HG03108 (cell line): ENCODE measurements at regions not wholly inside any gene's neighbourhood (a gene's known extent, or its start where the extent isn't known, plus 50 kb on each side); places are given as distances from the start of the nearest gene placed in this dataset.
"Not testable (repeated sequence)": the region's sequence is repeated elsewhere in the genome, so short reads cannot be mapped to it uniquely, and the experiment has no call there.

Experiments used
- ATAC-seq: cut with Tn5 transposase; IDR thresholded peaks from one replicate; pipeline ENCODE4 v1.9.1; 2021; ENCODE audit warnings: moderate library complexity; ENCODE audit not compliant: unreplicated experiment

GRCh38 chr13:80513196-80513595, 172.3 kb upstream of the SPRY2 start:
- no peak for ATAC-seq

GRCh38 chr13:80510686-80511085, 169.8 kb upstream of the SPRY2 start:
- ATAC-seq, result no peak

- no peak for ATAC-seq
Measured at GRCh38 chr13:80509264-80509663, 168.3 kb upstream of the SPRY2 start.

DNA sequence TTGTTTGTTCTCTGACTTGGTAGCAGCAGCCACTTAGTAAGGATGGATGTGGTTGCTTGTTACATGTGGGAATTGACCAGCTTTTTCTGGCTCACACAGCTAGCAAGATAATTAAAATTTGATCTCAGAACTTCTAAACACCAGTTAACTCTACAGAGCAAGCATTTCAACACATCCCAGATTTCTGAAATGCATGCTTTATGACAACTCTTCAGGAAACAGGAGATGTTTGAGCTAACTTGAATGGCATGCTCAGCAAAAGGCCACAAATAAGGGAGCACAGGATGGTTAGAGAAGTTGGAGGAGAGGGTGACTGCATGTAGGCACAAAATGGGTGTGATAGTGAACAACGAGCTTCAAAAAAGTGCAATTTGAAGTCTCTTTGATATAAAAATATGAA, 167.1 kb upstream of the SPRY2 start:
- no peak for ATAC-seq

DNA sequence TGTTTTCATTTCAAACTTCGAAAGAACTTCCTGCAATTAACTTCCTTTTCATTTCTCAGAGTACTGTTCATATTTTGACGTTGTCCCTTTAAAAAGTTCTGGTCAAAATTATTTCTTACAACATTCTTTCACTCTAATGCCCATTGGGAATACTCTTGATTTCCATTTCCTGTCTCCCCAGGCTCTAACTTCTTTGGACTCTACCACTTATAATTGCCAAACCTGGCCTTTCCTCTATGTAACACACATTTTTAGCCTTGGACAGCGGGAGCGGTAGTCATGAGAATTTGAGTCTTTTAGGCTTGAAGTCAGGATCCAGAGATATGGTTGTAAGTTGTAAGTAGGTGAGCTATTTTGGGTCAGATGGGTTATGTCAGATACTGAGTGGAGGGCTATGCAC, 163.5 kb upstream of the SPRY2 start:
- no peak for ATAC-seq

DNA sequence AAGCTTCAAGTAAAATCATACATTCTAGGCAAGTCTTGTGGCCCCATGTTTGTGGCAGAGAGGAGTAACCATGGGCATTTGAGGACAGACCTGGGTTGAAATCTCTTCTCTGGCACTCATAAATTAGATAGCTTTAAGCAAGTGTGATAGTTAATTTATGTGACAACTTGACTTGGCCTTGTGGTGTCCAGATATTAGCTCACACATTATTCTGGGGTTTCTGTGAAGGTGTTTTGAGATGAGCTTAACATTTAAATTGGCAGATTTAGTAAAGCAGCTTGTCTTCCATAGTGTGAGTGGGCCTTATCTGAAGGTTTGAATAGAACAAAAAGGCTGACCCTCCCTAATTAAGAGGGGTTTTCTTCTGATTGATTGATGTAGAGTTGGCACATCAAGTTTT, 161.4 kb upstream of the SPRY2 start:
- ATAC-seq, result no peak

GRCh38 chr13:80501556-80501955, 160.6 kb upstream of the SPRY2 start:
- no peak for ATAC-seq

GRCh38 chr13:80499536-80500290, 158.8 kb upstream of the SPRY2 start:
- ATAC-seq, result no peak

- no peak for ATAC-seq
Measured at GRCh38 chr13:80498433-80498832, 157.5 kb upstream of the SPRY2 start.

DNA sequence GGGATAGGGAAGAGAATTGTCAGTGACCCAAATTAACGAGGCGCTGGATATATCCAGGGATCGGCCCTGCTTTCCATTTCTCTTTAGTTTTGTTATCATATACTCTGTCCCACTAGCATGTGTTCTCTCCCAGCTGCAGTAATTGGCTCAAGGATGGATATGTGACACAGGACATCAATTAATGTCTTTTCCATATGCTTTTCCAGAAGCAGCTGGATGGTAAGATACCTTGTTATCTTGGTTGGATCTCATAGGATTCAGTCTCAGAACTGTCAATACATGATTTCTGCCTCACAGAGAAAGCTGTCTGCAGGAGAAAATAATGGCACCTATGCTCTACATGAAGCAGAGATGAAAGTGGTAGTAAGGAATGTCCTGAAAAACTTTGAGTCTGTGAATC, 157.1 kb upstream of the SPRY2 start:
- ATAC-seq, result no peak

DNA sequence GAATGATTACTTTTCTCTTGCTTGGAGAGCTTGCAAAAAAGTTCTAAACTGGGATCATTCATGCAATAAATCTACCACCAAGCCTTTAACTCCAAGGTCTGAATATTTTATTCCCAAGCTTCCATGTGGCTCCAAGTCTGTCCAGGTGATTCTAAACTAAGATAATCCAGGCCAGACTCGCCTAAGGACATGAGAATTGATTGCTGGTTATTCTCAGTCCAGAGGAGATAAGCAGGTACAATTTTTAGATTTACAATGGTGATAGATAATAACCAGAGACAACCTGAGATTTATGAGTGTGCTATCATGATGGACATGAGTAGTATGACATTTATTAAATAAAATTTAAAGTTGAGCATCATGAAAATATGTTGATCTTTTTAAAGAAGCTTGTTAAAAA, 156.5 kb upstream of the SPRY2 start:
- no peak for ATAC-seq

DNA sequence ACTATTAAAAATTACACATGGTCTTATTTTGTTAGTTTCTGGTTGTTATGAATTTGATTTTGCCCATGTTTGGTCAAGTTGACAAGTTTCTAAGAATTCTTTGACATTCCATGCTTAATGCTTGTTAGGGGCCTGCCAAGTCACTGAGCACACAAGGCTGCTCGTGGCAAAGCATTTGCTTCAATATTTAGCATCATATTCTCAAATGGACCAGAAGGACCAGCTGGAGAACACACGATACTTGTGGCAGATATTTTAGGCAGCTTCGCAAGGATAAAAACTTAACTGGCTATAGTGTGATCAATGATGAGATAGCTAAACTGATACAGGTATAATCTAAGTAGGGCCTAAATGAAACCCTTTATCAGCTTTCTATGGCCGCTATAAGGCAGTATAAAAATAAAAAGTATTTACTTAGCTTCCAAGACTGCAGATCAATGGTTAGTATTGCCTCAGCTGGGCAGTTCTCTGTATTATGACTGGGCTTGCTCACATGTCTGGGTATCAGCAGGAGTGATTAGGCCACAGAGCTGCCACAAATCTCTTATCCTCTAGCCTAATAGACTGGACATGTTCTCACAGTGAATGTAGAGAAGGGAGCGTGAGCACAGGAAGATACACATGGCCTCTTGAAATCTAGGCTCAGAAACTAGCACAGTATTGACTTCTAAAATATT, 155.9 kb upstream of the SPRY2 start:
- ATAC-seq, result no peak

DNA sequence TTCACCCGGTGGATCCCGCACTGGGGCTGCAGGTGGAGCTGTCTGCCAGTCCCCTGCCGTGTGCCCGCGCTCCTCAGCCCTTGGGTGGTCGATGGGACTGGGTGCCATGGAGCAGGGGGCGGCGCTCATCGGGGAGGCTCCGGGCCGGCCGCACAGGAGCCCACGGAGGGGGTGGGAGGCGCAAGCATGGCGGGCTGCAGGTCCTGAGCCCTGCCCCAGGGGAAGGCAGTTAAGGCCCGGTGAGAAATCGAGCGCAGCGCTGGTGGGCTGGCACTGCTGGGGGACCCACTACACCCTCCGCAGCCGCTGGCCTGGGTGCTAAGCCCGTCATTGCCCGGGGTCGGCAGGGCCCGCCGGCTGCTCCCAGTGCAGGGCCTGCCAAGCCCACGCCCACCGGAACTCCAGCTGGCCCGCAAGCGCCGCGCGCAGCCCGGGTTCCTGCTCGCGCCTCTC, 149.6 kb upstream of the SPRY2 start:
- not testable (repeated sequence) for ATAC-seq

DNA sequence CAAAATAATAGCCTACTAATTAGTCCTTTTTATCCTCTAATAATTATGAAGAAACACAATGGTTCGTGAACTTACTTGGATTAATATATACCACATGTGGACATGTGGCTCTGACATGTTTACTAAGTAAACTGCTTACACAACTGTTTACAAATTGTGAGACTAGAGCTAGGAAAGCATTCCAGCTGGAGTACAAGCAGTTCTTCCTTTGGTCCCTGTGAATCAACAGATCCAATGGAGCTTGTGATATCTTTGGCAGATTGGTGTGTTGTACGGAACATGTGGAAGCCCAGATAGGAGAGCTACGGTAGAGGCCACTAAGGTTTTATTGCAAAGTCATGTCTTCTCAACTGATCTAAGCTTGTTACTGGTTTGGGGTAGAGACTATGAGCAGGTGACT, 145.5 kb upstream of the SPRY2 start:
- ATAC-seq, result no peak

GRCh38 chr13:80483157-80483556, 142.2 kb upstream of the SPRY2 start:
- no peak for ATAC-seq

DNA sequence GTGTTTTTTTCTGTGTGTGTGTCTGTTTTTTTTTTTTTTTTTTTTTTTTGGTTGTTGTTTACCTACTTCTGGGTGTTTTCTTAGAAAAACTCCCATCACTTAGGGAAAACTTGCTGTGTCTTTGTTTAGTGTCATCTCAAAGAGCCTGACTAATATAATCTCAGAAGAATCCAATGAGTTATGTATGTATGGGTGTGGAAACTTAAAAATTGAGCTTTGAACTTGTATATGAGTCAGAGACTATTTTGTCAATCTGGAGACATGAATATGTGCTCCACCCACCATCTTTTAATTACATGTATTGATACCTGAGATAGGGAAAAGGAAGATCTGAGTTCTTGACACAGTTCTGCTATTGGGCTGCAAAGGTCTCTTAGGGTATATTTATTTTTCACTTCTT, 140.7 kb upstream of the SPRY2 start:
- no peak for ATAC-seq

GRCh38 chr13:80477661-80478443, 136.9 kb upstream of the SPRY2 start:
- ATAC-seq, result no peak

DNA sequence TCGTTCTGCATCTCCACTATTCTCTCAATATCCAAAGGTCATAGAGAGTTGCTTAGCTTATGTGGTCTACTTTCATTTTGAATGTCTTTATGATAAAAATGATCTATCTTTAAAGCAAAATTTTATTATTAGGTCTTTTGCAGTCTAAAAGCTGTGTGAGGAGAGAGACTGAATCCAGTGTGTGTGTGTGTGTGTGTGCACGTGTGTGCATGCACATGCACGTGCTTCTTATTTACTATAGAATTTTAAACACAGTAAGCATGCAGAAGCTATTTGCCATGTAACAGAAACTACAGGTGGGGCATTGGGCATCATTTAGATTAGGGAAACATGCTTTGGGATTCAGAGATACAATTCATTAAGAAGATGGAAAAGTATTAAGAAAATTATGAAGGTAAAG, 136.0 kb upstream of the SPRY2 start:
- no peak for ATAC-seq

- ATAC-seq, result no peak
Measured at GRCh38 chr13:80475718-80476117, 134.8 kb upstream of the SPRY2 start.

DNA sequence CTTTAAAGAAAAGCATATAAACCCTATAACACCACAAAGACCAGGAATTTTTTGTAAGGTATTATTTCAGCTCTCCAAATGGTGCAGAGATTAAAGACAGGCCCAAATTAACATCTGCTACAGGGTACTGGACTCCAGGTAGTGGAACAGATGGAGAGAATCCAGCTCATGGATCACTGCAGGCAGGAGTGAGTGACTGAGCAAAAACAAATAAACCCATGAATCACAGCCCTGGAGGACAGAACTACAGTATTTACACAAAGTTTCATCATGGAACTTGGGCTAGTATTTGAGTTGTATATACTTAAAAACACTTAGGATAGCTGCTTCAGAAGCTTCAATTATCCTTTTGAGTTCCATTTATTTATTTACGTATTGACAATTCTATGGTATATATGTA, 132.8 kb upstream of the SPRY2 start:
- ATAC-seq, result no peak

DNA sequence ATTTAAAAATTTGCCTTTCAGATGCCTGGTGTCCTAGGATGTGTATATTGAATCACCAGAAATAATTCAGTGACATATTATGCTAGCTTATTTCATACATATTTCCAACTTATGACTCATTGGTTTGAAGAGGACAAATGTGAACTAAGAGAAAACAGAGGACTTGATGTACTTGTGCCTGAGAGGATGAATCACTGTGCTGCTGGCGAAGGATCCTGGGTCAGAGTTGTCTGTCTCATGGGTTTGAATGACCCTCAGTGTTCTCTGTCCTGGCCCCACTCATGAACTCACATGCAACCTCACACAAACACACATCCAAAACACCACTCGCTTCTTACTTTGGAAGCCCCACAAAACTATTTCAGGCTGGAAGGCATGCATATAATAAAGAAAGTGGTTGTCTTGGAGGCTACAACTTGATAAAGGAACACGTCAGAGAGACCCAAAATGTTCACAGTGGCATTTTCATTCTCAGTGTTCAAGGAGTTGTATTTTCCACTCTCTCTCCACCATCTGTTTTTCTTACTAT, 129.0 kb upstream of the SPRY2 start:
- ATAC-seq, result no peak
